Calu3 (cell line): ENCODE measurements at regions not wholly inside any gene's neighbourhood (a gene's known extent, or its start where the extent isn't known, plus 50 kb on each side); places are given as distances from the start of the nearest gene placed in this dataset.

Experiments used
- BruUV-seq: library from RNA; stranded (reverse); fragments of 400-500 nt; replicated peaks from 2 replicates; lab custom pipeline; 2021; lab: Mats Ljungman, UMichigan
- CTCF ChIA-PET: fragments of 300-600 bp; sonication (Branson Sonifier 250); formaldehyde crosslinking; loops from one replicate; lab custom pipeline; 2022; ENCODE audit warnings: antibody characterized with exemption; lab: Charles Lee
- DNase-seq: peaks from one replicate; pipeline ENCODE4 v3.0.0; 2022
- H3K27ac Mint-ChIP-seq: one replicate; pipeline ENCODE4 v1.8.0; 2022; ENCODE audit warnings: mixed read lengths; ENCODE audit not compliant: unreplicated experiment
- H3K27me3 Mint-ChIP-seq: one replicate; pipeline ENCODE4 v1.8.0; 2022; ENCODE audit warnings: mixed read lengths; ENCODE audit not compliant: unreplicated experiment
- H3K36me3 Mint-ChIP-seq: one replicate; pipeline ENCODE4 v1.8.0; 2022; ENCODE audit warnings: mild to moderate bottlenecking, moderate library complexity, mixed read lengths; ENCODE audit not compliant: insufficient read depth, unreplicated experiment
- H3K4me1 Mint-ChIP-seq: one replicate; pipeline ENCODE4 v1.8.0; 2022; ENCODE audit warnings: mild to moderate bottlenecking, low read depth, mixed read lengths; ENCODE audit not compliant: unreplicated experiment
- H3K4me3 Mint-ChIP-seq: one replicate; pipeline ENCODE4 v1.8.0; 2022; ENCODE audit warnings: mild to moderate bottlenecking, low read depth, moderate library complexity, mixed read lengths; ENCODE audit not compliant: unreplicated experiment
- H3K9me3 Mint-ChIP-seq: one replicate; pipeline ENCODE4 v1.8.0; 2022; ENCODE audit warnings: low read depth, mixed read lengths; ENCODE audit not compliant: unreplicated experiment
- CTCF ChIP-seq: fragments of 200-600 bp; IDR thresholded peaks from one replicate; pipeline ENCODE4 v1.8.0; 2022; ENCODE audit warnings: antibody characterized with exemption; ENCODE audit not compliant: unreplicated experiment
- intact Hi-C: fragments of 100-400 bp; cut with micrococcal nuclease; formaldehyde crosslinking; loops from one replicate; pipeline ENCODE4 v1.10.0; 2022; ENCODE audit not compliant: unreplicated experiment

GRCh38 chr6:91280494-91280830 lies 693.6 kb upstream of the MAP3K7 start:
- no peak for DNase-seq
- Mint-ChIP-seq H3K27ac (no peak overlapping the region), H3K4me1 (no peaks in the 10 kb centered on the region), H3K4me3 (no peak overlapping the region), H3K27me3 (no peaks in the 10 kb centered on the region), H3K36me3 (no peaks in the 10 kb centered on the region), H3K9me3 (peaks cover 2% of the 10 kb centered on the region)
- CTCF ChIA-PET, result no interaction called here
- intact Hi-C loops, result no loop called here
- no peak for TF ChIP-seq CTCF
- no TSS peak for BruUV-seq

GRCh38 chr6:91279740-91280493 lies 693.0 kb upstream of the MAP3K7 start:
- Mint-ChIP-seq H3K4me1 (no peaks in the 10 kb centered on the region), H3K9me3 (peaks cover 2% of the 10 kb centered on the region), H3K36me3 (peaks cover 1% of the 10 kb centered on the region), H3K27me3 (no peaks in the 10 kb centered on the region), H3K27ac (no peak overlapping the region), H3K4me3 (no peak overlapping the region)
- no peak for DNase-seq
- BruUV-seq, result no TSS peak
- no peak for TF ChIP-seq CTCF
- CTCF ChIA-PET, result no interaction called here
- intact Hi-C loops, result no loop called here

GRCh38 chr6:91278416-91278815 lies 691.5 kb upstream of the MAP3K7 start:
- Mint-ChIP-seq H3K27me3 (no peaks in the 10 kb centered on the region), H3K27ac (no peak overlapping the region), H3K36me3 (peaks cover 4% of the 10 kb centered on the region), H3K4me1 (no peaks in the 10 kb centered on the region), H3K9me3 (no peaks in the 10 kb centered on the region), H3K4me3 (no peak overlapping the region)
- TF ChIP-seq CTCF, result no peak
- intact Hi-C loops, result no loop called here
- BruUV-seq, result no TSS peak
- CTCF ChIA-PET, result no interaction called here
- DNase-seq, result no peak

- Mint-ChIP-seq H3K27ac (no peak overlapping the region), H3K4me1 (no peaks in the 10 kb centered on the region), H3K36me3 (peaks cover 4% of the 10 kb centered on the region), H3K9me3 (peaks cover 2% of the 10 kb centered on the region), H3K27me3 (no peaks in the 10 kb centered on the region), H3K4me3 (no peak overlapping the region)
- BruUV-seq, result no TSS peak
- DNase-seq, result no peak
- intact Hi-C loops, result no loop called here
- CTCF ChIA-PET, result no interaction called here
- TF ChIP-seq CTCF, result no peak
These were observed 689.4 kb upstream of the MAP3K7 start for GRCh38 chr6:91276315-91276714.
